HG03064 (cell line): ENCODE measurements at regions not wholly inside any gene's neighbourhood (a gene's known extent, or its start where the extent isn't known, plus 50 kb on each side); places are given as distances from the start of the nearest gene placed in this dataset.

Experiments used
- ATAC-seq: cut with Tn5 transposase; IDR thresholded peaks from one replicate; pipeline ENCODE4 v1.9.1; 2021; ENCODE audit warnings: low read depth; ENCODE audit not compliant: unreplicated experiment

DNA sequence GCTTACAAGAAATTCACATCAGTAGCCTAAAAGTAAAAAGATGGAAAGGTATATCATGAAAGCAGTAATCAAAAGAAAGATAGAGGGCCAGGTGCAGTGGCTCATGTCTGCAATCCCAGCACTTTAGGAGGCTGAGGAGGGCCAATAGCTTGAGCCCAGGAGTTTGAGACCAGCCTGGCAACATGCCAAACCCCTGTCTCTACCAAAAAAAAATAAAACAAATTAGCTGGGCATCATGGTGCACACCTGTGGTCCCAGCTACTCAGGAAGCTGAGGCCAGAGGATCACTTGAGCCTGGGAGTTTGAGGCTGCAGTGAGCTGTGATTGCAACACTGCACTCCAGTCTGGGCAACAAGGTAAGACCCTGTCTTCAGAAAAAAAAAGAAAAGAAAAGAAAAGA, 55.5 kb downstream of the GSPT2 start:
- no peak for ATAC-seq

DNA sequence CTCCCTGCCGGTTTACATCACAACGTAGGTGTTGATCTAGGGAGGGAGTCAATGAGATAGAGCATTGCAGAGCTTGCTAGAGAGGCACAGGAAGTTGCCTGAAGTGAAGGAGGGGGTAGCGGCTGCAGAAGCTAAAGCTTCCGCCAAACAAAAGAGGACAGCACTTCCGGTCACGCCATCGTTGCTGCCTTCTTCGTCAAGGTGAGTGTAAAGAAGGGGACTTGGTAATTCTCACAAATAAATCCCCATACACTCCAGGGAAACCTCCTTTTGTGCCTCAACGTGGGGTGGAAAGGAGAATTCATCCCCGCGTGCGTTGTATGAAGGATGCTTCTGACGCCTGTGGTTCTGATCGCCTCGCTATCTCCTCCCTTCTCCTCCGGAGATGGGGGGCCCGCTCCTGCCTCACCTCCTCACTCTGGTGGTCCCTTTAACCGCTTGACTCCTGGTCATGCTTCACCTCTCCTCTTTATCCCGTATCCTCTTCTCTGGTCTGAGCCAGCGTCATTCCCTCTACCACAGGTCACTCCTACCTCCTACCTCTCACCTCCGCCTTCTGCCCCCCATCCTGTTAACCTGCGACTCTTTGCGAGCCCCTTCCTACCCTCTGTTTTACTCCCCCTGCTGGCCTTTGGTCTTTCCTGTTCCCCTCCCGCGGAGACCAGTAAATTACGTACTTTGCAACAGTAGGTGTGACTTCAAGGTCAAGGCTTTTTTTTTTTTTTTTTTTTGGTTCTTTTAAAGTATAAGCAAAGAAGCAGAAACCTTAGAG, 59.9 kb downstream of the GSPT2 start:
- peak; percentile 89 for ATAC-seq

DNA sequence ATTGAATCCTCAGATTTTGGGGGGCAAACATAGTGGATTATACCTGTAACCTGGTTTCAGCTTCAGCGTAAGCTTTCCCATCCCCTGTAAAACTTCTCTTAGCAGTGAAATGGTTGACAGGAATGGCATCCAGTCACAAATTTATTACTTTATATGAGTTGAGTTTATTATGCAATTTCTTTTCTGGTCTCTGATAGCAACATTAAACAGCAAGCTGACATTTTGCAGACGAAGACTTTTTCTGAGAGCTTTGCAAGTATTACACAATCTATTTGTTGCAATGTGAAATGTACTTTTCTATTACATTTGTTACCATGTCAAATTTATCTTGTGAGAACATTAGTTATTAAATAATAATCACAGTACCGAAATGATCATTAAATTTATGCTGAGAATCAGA, 60.6 kb downstream of the GSPT2 start:
- no peak for ATAC-seq

DNA sequence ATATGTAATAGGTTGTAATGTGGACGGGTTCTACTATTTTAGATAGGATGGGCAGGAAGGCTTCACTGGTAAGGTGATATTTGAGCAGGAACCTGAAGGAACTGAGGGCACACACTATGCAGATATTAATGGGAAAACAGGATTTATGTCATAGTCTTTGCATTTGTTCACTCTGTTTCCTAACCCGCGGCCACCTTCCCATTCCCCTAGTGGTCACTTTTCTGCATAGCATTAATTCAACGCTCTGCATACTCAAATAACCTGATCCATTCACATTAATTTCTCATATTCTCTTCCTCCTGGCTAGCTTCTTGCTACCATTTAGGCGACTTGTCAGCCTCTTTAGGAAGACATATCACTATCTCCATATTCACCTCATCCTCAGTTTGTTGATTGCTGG, 61.5 kb downstream of the GSPT2 start:
- no peak for ATAC-seq

DNA sequence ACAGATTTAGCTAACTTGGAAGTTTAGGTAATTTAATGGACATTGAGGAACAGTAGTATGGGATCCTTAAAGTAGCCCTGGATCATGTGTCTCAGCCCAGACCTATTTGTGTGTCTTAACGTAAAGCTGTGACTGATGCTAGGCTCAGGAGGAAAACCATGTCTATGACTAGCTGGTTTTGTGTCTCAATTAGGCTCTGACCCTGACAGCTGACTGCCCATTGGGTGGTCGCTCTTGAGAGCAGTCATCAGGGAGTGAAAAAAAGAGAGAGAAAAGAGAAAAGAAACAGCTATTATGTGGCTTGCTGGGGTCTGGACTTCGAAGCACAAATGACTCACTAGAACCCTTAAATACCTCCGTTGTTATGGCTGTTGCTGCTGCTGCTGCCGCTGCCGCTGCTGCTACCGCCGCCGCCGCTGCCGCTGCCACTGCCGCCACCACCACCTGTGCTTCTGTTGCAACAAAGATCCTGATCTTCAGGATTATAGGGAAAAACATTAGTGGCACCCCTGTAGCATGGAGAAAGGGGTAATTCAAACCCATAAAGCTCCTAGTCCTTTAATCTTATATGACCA, 70.7 kb downstream of the GSPT2 start:
- ATAC-seq = no peak

DNA sequence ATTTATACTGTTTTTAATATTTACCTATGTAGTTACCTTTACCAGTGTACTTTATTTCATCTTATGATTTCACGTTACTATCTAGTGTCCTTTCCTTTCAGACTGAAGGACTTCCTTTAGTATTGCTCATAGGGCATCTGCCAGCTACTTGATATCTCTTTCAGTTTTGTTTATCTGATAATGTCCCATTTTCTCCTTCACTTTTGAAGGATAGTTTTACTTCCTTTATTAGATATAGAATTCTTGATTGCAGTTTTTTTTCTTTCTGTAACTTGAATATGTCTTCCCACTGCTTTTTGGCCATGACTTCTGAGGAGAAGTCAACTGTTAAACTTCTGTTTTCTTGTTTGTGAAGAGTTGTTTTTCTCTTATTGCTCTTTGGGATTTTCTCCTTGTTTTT, 69.4 kb upstream of the MAGED1 start:
- ATAC-seq = no peak

DNA sequence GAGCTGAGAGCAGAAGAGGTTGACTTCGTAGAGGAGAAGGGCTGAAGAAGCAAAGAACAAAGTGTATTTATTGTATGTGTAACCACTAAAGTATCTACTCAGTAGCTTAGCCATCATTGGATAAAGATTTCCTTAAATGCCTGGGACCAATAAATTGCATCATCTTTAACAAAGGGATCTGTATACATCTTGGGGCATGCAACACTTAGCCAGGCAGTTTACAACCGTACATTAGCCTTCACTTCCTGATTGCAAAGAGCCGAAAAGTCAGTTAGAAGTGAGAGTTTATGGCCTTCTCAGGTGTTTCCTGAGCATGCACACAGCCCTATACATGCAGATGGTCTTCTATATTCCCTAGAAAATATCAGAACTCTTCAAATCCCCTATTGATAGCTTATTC, 68.0 kb upstream of the MAGED1 start:
- ATAC-seq = no peak

DNA sequence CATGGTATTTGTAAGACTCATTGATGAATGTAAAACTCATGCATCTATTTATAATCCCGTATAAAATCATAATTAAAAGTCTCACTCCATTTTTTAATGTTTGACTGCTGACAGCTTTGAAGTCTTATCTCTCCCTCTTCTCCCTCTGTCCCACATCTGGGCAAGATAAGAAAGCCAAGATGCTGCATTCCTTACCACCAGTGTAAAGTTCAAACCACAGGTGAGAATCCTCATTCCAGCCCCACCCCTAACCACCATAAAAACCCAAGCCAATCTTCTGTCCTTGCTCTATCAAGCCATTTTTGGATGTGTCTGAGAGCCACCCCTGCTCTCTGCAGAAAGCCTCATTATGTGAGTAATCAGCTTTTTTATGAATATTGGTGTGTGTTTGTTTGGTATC, 59.3 kb upstream of the MAGED1 start:
- ATAC-seq = no peak

DNA sequence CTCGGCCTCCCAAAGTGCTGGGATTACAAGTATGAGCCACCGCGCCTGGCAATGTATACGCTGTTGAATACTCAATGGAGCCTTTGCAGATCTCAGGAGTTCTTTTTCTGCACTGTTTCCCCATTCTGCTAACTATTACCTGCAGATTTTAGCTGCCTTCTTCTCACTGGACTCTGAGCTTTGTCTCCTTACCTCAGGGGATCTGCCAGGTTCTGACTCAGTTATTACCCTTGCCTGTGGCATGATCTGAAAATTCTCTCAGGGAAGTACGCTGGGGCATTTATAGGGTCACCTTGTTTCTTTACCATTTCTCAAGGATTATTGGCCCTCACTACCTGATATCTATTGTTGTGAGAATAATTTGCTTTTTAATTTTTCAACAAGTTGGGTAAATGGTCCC, 56.6 kb upstream of the MAGED1 start:
- ATAC-seq = no peak

DNA sequence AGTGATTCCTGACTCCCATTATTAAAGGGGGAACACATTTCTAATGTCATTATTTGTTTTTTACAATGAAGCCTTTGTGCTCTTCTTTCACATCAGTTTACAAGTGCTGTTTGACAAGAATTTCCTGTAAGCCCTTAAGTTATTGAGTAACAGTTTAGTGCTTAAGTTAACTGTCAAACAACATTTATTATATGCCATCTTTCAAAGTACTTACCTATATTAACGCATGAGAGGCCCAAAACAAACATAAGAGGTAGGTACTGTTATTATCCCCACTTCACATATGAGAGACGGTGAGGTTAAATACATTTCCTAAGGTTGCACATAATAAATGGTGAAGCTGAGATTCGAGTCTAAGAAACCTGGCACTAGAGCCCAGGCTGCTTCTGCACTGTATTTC, 56.0 kb upstream of the MAGED1 start:
- no peak for ATAC-seq

DNA sequence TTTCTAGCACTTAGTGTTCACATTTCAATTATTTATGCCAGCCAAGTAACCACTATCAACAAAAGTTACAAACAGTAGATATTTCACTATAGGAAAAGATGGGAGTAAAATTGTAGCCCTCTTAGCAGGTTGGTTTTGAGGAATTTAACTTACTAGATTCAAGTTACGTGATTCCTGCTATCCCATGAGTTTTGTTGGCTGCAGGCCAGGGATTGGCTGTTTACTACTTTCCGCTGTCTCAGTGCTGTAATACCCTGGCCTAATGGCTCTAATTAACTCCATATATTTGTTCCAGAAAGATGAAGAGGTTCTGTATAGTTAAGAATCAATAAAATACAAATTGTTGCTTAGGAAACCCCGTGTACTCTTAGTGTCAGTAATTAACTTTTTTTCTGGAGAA, 55.5 kb upstream of the MAGED1 start:
- no peak for ATAC-seq
